ENCODE measurements at regions not wholly inside any gene's neighbourhood (a gene's known extent, or its start where the extent isn't known, plus 50 kb on each side); places are given as distances from the start of the nearest gene placed in this dataset.

GRCh38 chr9:101877439-101877838 is 139.0 kb upstream of the GRIN3A start:
- in situ Hi-C loops (cut with MboI; ENCODE audit: low sequenced_read_pairs, unreplicated experiment) = no loop called here
- no peak for DNase-seq (ENCODE audit: low spot score)
- TF ChIP-seq CTCF (IDR thresholded peaks at IDR 0.05; ENCODE audit: borderline replicate concordance, control extremely low read depth, extremely low read depth, insufficient read depth, missing control alignments) = no peak

- no peak for DNase-seq (ENCODE audit: low spot score)
- in situ Hi-C loops (cut with MboI; ENCODE audit: low sequenced_read_pairs, unreplicated experiment) = no loop called here
- TF ChIP-seq CTCF (IDR thresholded peaks at IDR 0.05; ENCODE audit: borderline replicate concordance, control extremely low read depth, extremely low read depth, insufficient read depth, missing control alignments) = no peak
These were observed 123.0 kb upstream of the GRIN3A start for GRCh38 chr9:101861472-101861871.

GRCh38 chr9:101860920-101861319 is 122.5 kb upstream of the GRIN3A start:
- in situ Hi-C loops (cut with MboI; ENCODE audit: low sequenced_read_pairs, unreplicated experiment) = no loop called here
- DNase-seq (ENCODE audit: low spot score) = no peak
- no peak for TF ChIP-seq CTCF (IDR thresholded peaks at IDR 0.05; ENCODE audit: borderline replicate concordance, control extremely low read depth, extremely low read depth, insufficient read depth, missing control alignments)

GRCh38 chr9:101859620-101860019 is 121.2 kb upstream of the GRIN3A start:
- TF ChIP-seq CTCF (IDR thresholded peaks at IDR 0.05; ENCODE audit: borderline replicate concordance, control extremely low read depth, extremely low read depth, insufficient read depth, missing control alignments) = no peak
- in situ Hi-C loops (cut with MboI; ENCODE audit: low sequenced_read_pairs, unreplicated experiment) = no loop called here
- no peak for DNase-seq (ENCODE audit: low spot score)

- no peak for DNase-seq (ENCODE audit: low spot score)
- in situ Hi-C loops (cut with MboI; ENCODE audit: low sequenced_read_pairs, unreplicated experiment) = no loop called here
- no peak for TF ChIP-seq CTCF (IDR thresholded peaks at IDR 0.05; ENCODE audit: borderline replicate concordance, control extremely low read depth, extremely low read depth, insufficient read depth, missing control alignments)
These were observed 119.6 kb upstream of the GRIN3A start for GRCh38 chr9:101858026-101858425.

GRCh38 chr9:101849102-101849707 is 110.8 kb upstream of the GRIN3A start:
- DNase-seq (ENCODE audit: low spot score) = no peak
- TF ChIP-seq CTCF (IDR thresholded peaks at IDR 0.05; ENCODE audit: borderline replicate concordance, control extremely low read depth, extremely low read depth, insufficient read depth, missing control alignments) = no peak
- in situ Hi-C loops (cut with MboI; ENCODE audit: low sequenced_read_pairs, unreplicated experiment) = no loop called here

All from GM13976 (cell line).